ENCODE measurements at regions not wholly inside any gene's neighbourhood (a gene's known extent, or its start where the extent isn't known, plus 50 kb on each side); places are given as distances from the start of the nearest gene placed in this dataset.

- no peak for DNase-seq
- no peak for TF ChIP-seq CTCF (IDR thresholded peaks at IDR 0.05)
- H3K4me1 ChIP-seq: no peaks in the 10 kb centered on the region
- no peaks in the 10 kb centered on the region for H3K27me3 ChIP-seq
- no peak overlapping the region for H3K27ac ChIP-seq
- H3K36me3 ChIP-seq: no peaks in the 10 kb centered on the region
- intact Hi-C loops (cut with DNase I): no loop called here
- H3K4me3 ChIP-seq (replicated peaks in 1 of 3): no peak overlapping the region
- no peaks in the 10 kb centered on the region for H3K9me3 ChIP-seq
- 57 to 60% methylated on average over 2 of the region's 2 CpGs for WGBS, 2 donors
Observed at GRCh38 chr1:194052514-194053338, 866.3 kb upstream of the B3GALT2 start.

GRCh38 chr1:194047921-194048320 is 861.5 kb upstream of the B3GALT2 start:
- no peak for DNase-seq
- Histone ChIP-seq H3K36me3 (no peaks in the 10 kb centered on the region), H3K27me3 (no peaks in the 10 kb centered on the region), H3K9me3 (no peaks in the 10 kb centered on the region), H3K27ac (no peak overlapping the region), H3K4me1 (no peaks in the 10 kb centered on the region), H3K4me3 (replicated peaks in 1 of 3) (no peak overlapping the region)
- TF ChIP-seq CTCF (IDR thresholded peaks at IDR 0.05) (no peak), POLR2A (IDR thresholded peaks at IDR 0.05) (no peak)
- intact Hi-C loops (cut with DNase I): no loop called here
- 63 to 64% methylated on average over 3 of the region's 3 CpGs for WGBS, 2 donors

- no peaks in the 10 kb centered on the region for H3K9me3 ChIP-seq
- H3K36me3 ChIP-seq: no peaks in the 10 kb centered on the region
- no peak overlapping the region for H3K4me3 ChIP-seq (replicated peaks in 1 of 3)
- H3K27ac ChIP-seq: no peak overlapping the region
- TF ChIP-seq POLR2A (IDR thresholded peaks at IDR 0.05): no peak
- TF ChIP-seq CTCF (IDR thresholded peaks at IDR 0.05): no peak
- intact Hi-C loops (cut with DNase I): no loop called here
- DNase-seq: no peak
- no peaks in the 10 kb centered on the region for H3K4me1 ChIP-seq
- 74 to 81% methylated on average over 3 of the region's 3 CpGs for WGBS, 2 donors
- no peaks in the 10 kb centered on the region for H3K27me3 ChIP-seq
Observed at GRCh38 chr1:194047206-194047605, 860.8 kb upstream of the B3GALT2 start.

GRCh38 chr1:194045416-194045815 is 859.0 kb upstream of the B3GALT2 start:
- no peaks in the 10 kb centered on the region for H3K9me3 ChIP-seq
- no peak overlapping the region for H3K4me3 ChIP-seq (replicated peaks in 1 of 3)
- no peaks in the 10 kb centered on the region for H3K4me1 ChIP-seq
- no peaks in the 10 kb centered on the region for H3K27me3 ChIP-seq
- TF ChIP-seq CTCF (IDR thresholded peaks at IDR 0.05): no peak
- TF ChIP-seq POLR2A (IDR thresholded peaks at IDR 0.05): no peak
- no peaks in the 10 kb centered on the region for H3K36me3 ChIP-seq
- intact Hi-C loops (cut with DNase I): no loop called here
- WGBS, 2 donors: 82 to 87% methylated on average over 2 of the region's 2 CpGs
- no peak for DNase-seq
- H3K27ac ChIP-seq: no peak overlapping the region

- no peak for TF ChIP-seq POLR2A (IDR thresholded peaks at IDR 0.05)
- TF ChIP-seq CTCF (IDR thresholded peaks at IDR 0.05): no peak
- DNase-seq: no peak
- Histone ChIP-seq H3K9me3 (no peaks in the 10 kb centered on the region), H3K27ac (no peak overlapping the region), H3K27me3 (no peaks in the 10 kb centered on the region), H3K4me1 (no peaks in the 10 kb centered on the region), H3K36me3 (no peaks in the 10 kb centered on the region), H3K4me3 (replicated peaks in 1 of 3) (no peak overlapping the region)
- WGBS, 2 donors: 92 to 100% methylated on average over 1 of the region's 1 CpG
- intact Hi-C loops (cut with DNase I): no loop called here
Observed at GRCh38 chr1:194044892-194045291, 858.5 kb upstream of the B3GALT2 start.

Measured in thyroid gland (tissue), 4 donors.